ENCODE measurements at regions not wholly inside any gene's neighbourhood (a gene's known extent, or its start where the extent isn't known, plus 50 kb on each side); places are given as distances from the start of the nearest gene placed in this dataset.

GRCh38 chr2:66171530-66171929 is 263.4 kb upstream of the MEIS1 start:
- no peak for DNase-seq
- no peaks in the 10 kb centered on the region for H3K36me3 ChIP-seq
- H3K4me1 ChIP-seq, result no peaks in the 10 kb centered on the region
- no peak overlapping the region for H3K27ac ChIP-seq
- no peak for TF ChIP-seq POLR2A (IDR thresholded peaks at IDR 0.05)
- H3K27me3 ChIP-seq, result no peaks in the 10 kb centered on the region
- no peak overlapping the region for H3K4me3 ChIP-seq
- no peaks in the 10 kb centered on the region for H3K9me3 ChIP-seq

- no peak for TF ChIP-seq CTCF (IDR thresholded peaks at IDR 0.05)
- no peak for TF ChIP-seq POLR2A (IDR thresholded peaks at IDR 0.05)
These were observed 264.1 kb upstream of the MEIS1 start for GRCh38 chr2:66170744-66171330.

GRCh38 chr2:66169076-66169475 is 265.8 kb upstream of the MEIS1 start:
- TF ChIP-seq CTCF (IDR thresholded peaks at IDR 0.05), result no peak
- no peak for TF ChIP-seq POLR2A (IDR thresholded peaks at IDR 0.05)
- H3K9me3 ChIP-seq, result no peaks in the 10 kb centered on the region
- no peak overlapping the region for H3K4me3 ChIP-seq
- H3K27me3 ChIP-seq, result no peaks in the 10 kb centered on the region
- H3K27ac ChIP-seq, result no peak overlapping the region
- DNase-seq, result no peak
- H3K4me1 ChIP-seq, result no peaks in the 10 kb centered on the region
- no peaks in the 10 kb centered on the region for H3K36me3 ChIP-seq

More at GRCh38 chr2:66170744-66171330, 264.1 kb upstream of the MEIS1 start:
- no peaks in the 10 kb centered on the region for H3K9me3 ChIP-seq
- H3K27ac ChIP-seq, result no peak overlapping the region
- no peak for DNase-seq
- H3K4me3 ChIP-seq, result no peak overlapping the region
- H3K36me3 ChIP-seq, result no peaks in the 10 kb centered on the region
- no peaks in the 10 kb centered on the region for H3K27me3 ChIP-seq
- no peaks in the 10 kb centered on the region for H3K4me1 ChIP-seq

GRCh38 chr2:66164470-66164869 is 270.5 kb upstream of the MEIS1 start:
- H3K27ac ChIP-seq, result no peak overlapping the region
- H3K27me3 ChIP-seq, result no peaks in the 10 kb centered on the region
- H3K36me3 ChIP-seq, result no peaks in the 10 kb centered on the region
- H3K4me1 ChIP-seq, result no peaks in the 10 kb centered on the region
- H3K4me3 ChIP-seq, result no peak overlapping the region
- H3K9me3 ChIP-seq, result no peaks in the 10 kb centered on the region
- TF ChIP-seq CTCF (IDR thresholded peaks at IDR 0.05) (no peak), POLR2A (IDR thresholded peaks at IDR 0.05) (no peak)
- no peak for DNase-seq

DNA sequence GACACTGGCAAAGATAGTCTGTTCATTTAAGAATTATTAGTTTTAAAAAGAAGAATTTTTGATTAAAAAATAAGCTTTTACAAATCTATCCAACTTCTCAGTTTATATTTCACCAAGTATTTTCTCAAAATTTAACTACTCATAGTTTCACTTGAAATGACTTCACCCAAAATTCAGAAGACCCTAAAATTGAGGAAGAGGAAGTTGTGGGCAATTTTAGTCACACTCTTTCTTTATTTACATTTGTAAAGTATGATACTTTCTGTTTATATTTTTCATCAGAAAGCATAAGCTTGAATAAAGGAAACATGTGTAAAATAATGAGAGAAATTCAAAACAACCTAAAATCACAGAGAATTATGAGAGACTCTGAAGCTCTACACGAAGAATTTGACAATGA is 278.8 kb upstream of the MEIS1 start:
- no peaks in the 10 kb centered on the region for H3K9me3 ChIP-seq
- H3K27ac ChIP-seq, result no peak overlapping the region
- DNase-seq, result no peak
- no peaks in the 10 kb centered on the region for H3K36me3 ChIP-seq
- H3K27me3 ChIP-seq, result no peaks in the 10 kb centered on the region
- no peaks in the 10 kb centered on the region for H3K4me1 ChIP-seq
- no peak for TF ChIP-seq POLR2A (IDR thresholded peaks at IDR 0.05)
- no peak for TF ChIP-seq CTCF (IDR thresholded peaks at IDR 0.05)
- no peak overlapping the region for H3K4me3 ChIP-seq

DNA sequence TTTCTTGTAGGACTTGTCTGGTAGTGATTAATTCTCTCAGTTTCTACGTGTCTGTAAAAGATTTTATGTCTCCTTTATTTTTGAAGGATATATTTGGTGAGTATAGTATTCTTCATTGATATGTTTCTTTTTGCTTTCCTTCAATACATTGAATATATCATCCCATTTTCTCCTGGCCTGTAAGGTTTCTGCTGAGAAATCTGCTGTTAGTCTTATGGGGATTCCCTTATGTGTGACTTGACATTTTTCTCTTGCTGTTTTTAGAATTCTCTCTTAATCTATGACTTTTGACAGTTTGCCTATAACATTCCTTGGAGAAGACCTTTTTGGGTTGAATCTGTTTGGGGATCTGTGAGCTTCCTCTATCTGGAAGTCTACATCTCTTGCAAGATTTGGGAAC is 281.0 kb upstream of the MEIS1 start:
- TF ChIP-seq CTCF (IDR thresholded peaks at IDR 0.05) (no peak), POLR2A (IDR thresholded peaks at IDR 0.05) (no peak)
- DNase-seq, result no peak
- Histone ChIP-seq H3K9me3 (no peaks in the 10 kb centered on the region), H3K27me3 (no peaks in the 10 kb centered on the region), H3K27ac (no peak overlapping the region), H3K4me3 (no peak overlapping the region), H3K36me3 (no peaks in the 10 kb centered on the region), H3K4me1 (no peaks in the 10 kb centered on the region)

All from Peyer's patch (tissue), 4 donors.